ENCODE measurements at regions not wholly inside any gene's neighbourhood (a gene's known extent, or its start where the extent isn't known, plus 50 kb on each side); places are given as distances from the start of the nearest gene placed in this dataset.
"Not testable (repeated sequence)": the region's sequence is repeated elsewhere in the genome, so short reads cannot be mapped to it uniquely, and the experiment has no call there.

GRCh38 chr2:208798698-208799097 lies 392.1 kb downstream of the PTH2R start:
- CTCF ChIA-PET = no interaction called here
- POLR2A ChIA-PET = no interaction called here

GRCh38 chr2:208799397-208799796 lies 392.8 kb downstream of the PTH2R start:
- ChIA-PET CTCF (no interaction called here), POLR2A (no interaction called here)
- TF ChIP-seq ELF4 (IDR thresholded peaks at IDR 0.05) (no peak), L3MBTL2 (conservative IDR thresholded peaks at IDR 0.05) (no peak), FOXK2 (IDR thresholded peaks at IDR 0.05) (no peak), LEF1 (IDR thresholded peaks at IDR 0.05; ENCODE audit: borderline replicate concordance) (no peak)
- DNase-seq (ENCODE audit: extremely low spot score) = no peak

More at GRCh38 chr2:208798698-208799097, 392.1 kb downstream of the PTH2R start:
- no peak for DNase-seq (ENCODE audit: extremely low spot score)
- TF ChIP-seq NFRKB (IDR thresholded peaks at IDR 0.05) (no peak), L3MBTL2 (conservative IDR thresholded peaks at IDR 0.05) (no peak), TARDBP (IDR thresholded peaks at IDR 0.05) (no peak)

GRCh38 chr2:208800887-208801286 lies 394.3 kb downstream of the PTH2R start:
- POLR2A ChIA-PET; DNase-seq (ENCODE audit: extremely low spot score); CTCF ChIA-PET: not testable (repeated sequence)

GRCh38 chr2:208807756-208808155 lies 401.2 kb downstream of the PTH2R start:
- ChIA-PET CTCF (no interaction called here), POLR2A (no interaction called here)
- DNase-seq (ENCODE audit: extremely low spot score) = no peak
- TF ChIP-seq HDGF (IDR thresholded peaks at IDR 0.05; ENCODE audit: borderline replicate concordance) = no peak
- no peak for TF ChIP-seq L3MBTL2 (conservative IDR thresholded peaks at IDR 0.05)

- DNase-seq (ENCODE audit: extremely low spot score); CTCF ChIA-PET; POLR2A ChIA-PET: not testable (repeated sequence)
Measured at GRCh38 chr2:208811885-208812284, 405.3 kb downstream of the PTH2R start.

- TF ChIP-seq L3MBTL2 (conservative IDR thresholded peaks at IDR 0.05) (no peak), ARNT (IDR thresholded peaks at IDR 0.05) (no peak), TARDBP (IDR thresholded peaks at IDR 0.05) (no peak), LEF1 (IDR thresholded peaks at IDR 0.05; ENCODE audit: borderline replicate concordance) (no peak), CTBP1 (IDR thresholded peaks at IDR 0.05; ENCODE audit: borderline replicate concordance) (no peak), SP1 (IDR thresholded peaks at IDR 0.05) (no peak), HDGF (IDR thresholded peaks at IDR 0.05; ENCODE audit: borderline replicate concordance) (no peak), FOXK2 (IDR thresholded peaks at IDR 0.05) (no peak), ELF4 (IDR thresholded peaks at IDR 0.05) (no peak), FOXM1 (IDR thresholded peaks at IDR 0.05; ENCODE audit: borderline replicate concordance) (no peak), ZNF384 (IDR thresholded peaks at IDR 0.05) (no peak), NFRKB (IDR thresholded peaks at IDR 0.05) (no peak), PKNOX1 (IDR thresholded peaks at IDR 0.05) (no peak), SUZ12 (IDR thresholded peaks at IDR 0.05) (no peak), FOXA1 (IDR thresholded peaks at IDR 0.05) (no peak), BHLHE40 (IDR thresholded peaks at IDR 0.05; ENCODE audit: borderline replicate concordance) (no peak)
- no peak for DNase-seq (ENCODE audit: extremely low spot score)
- ChIA-PET POLR2A (no interaction called here), CTCF (no interaction called here)
Measured at GRCh38 chr2:208819190-208819589, 412.6 kb downstream of the PTH2R start.

- CTCF ChIA-PET = no interaction called here
- TF ChIP-seq LEF1 (IDR thresholded peaks at IDR 0.05; ENCODE audit: borderline replicate concordance) (no peak), BHLHE40 (IDR thresholded peaks at IDR 0.05; ENCODE audit: borderline replicate concordance) (no peak), ARNT (IDR thresholded peaks at IDR 0.05) (no peak), FOXA1 (IDR thresholded peaks at IDR 0.05) (no peak), CTBP1 (IDR thresholded peaks at IDR 0.05; ENCODE audit: borderline replicate concordance) (no peak), FOXK2 (IDR thresholded peaks at IDR 0.05) (no peak), PKNOX1 (IDR thresholded peaks at IDR 0.05) (no peak), NFRKB (IDR thresholded peaks at IDR 0.05) (no peak), FOXM1 (IDR thresholded peaks at IDR 0.05; ENCODE audit: borderline replicate concordance) (no peak), ELF4 (IDR thresholded peaks at IDR 0.05) (no peak), HDGF (IDR thresholded peaks at IDR 0.05; ENCODE audit: borderline replicate concordance) (no peak), ZNF384 (IDR thresholded peaks at IDR 0.05) (no peak), L3MBTL2 (conservative IDR thresholded peaks at IDR 0.05) (no peak), SP1 (IDR thresholded peaks at IDR 0.05) (no peak), TARDBP (IDR thresholded peaks at IDR 0.05) (no peak), SUZ12 (IDR thresholded peaks at IDR 0.05) (no peak)
- POLR2A ChIA-PET = no interaction called here
- DNase-seq (ENCODE audit: extremely low spot score) = no peak
Measured at GRCh38 chr2:208820014-208820688, 413.6 kb downstream of the PTH2R start.

GRCh38 chr2:208827109-208827508 lies 420.5 kb downstream of the PTH2R start:
- DNase-seq (ENCODE audit: extremely low spot score) = no peak
- no peak for TF ChIP-seq CTBP1 (IDR thresholded peaks at IDR 0.05; ENCODE audit: borderline replicate concordance)
- TF ChIP-seq LEF1 (IDR thresholded peaks at IDR 0.05; ENCODE audit: borderline replicate concordance) = no peak
- TF ChIP-seq FOXK2 (IDR thresholded peaks at IDR 0.05) = no peak
- TF ChIP-seq ZNF384 (IDR thresholded peaks at IDR 0.05) = no peak
- TF ChIP-seq SP1 (IDR thresholded peaks at IDR 0.05) = no peak
- no peak for TF ChIP-seq ELF4 (IDR thresholded peaks at IDR 0.05)
- TF ChIP-seq TARDBP (IDR thresholded peaks at IDR 0.05) = no peak
- no peak for TF ChIP-seq ARNT (IDR thresholded peaks at IDR 0.05)
- no peak for TF ChIP-seq L3MBTL2 (conservative IDR thresholded peaks at IDR 0.05)
- no peak for TF ChIP-seq NFRKB (IDR thresholded peaks at IDR 0.05)
- no peak for TF ChIP-seq SUZ12 (IDR thresholded peaks at IDR 0.05)
- TF ChIP-seq HDGF (IDR thresholded peaks at IDR 0.05; ENCODE audit: borderline replicate concordance) = no peak
- TF ChIP-seq FOXM1 (IDR thresholded peaks at IDR 0.05; ENCODE audit: borderline replicate concordance) = no peak
- ChIA-PET CTCF (no interaction called here), POLR2A (no interaction called here)
